Suprapubic skin (tissue), 4 donors: ENCODE measurements at regions not wholly inside any gene's neighbourhood (a gene's known extent, or its start where the extent isn't known, plus 50 kb on each side); places are given as distances from the start of the nearest gene placed in this dataset.

ENCODE experiments used
- DNase-seq, 2 donors: peaks; one replicate each; pipeline ENCODE4 v3.0.0-alpha.2; 2019; ENCODE audit warnings: low spot score in 2 of 2
- H3K27ac ChIP-seq: fragments of 200-600 bp; sonication (generic); one replicate; pipeline ENCODE4 v1.5.1; 2019
- H3K27me3 ChIP-seq: fragments of 200-600 bp; sonication (generic); one replicate; pipeline ENCODE4 v1.5.1; 2019
- H3K36me3 ChIP-seq: fragments of 200-600 bp; sonication (generic); one replicate; pipeline ENCODE4 v1.5.1; 2019
- H3K4me1 ChIP-seq: fragments of 200-600 bp; sonication (generic); one replicate; pipeline ENCODE4 v1.5.1; 2019
- H3K4me3 ChIP-seq: fragments of 200-600 bp; sonication (generic); one replicate; pipeline ENCODE4 v1.5.1; 2019; ENCODE audit warnings: mild to moderate bottlenecking
- H3K9me3 ChIP-seq: fragments of 200-600 bp; sonication (generic); one replicate; pipeline ENCODE4 v1.5.1; 2019
- CTCF ChIP-seq, 2 donors: fragments of 200-600 bp in 1 of 2; fragments of 450-650 bp in 1 of 2; sonication (generic) in 1 of 2; IDR thresholded peaks; one replicate each; pipeline ENCODE4 v1.5.1; 2016 to 2019; ENCODE audit warnings: antibody characterized with exemption in 2 of 2, mild to moderate bottlenecking in 1 of 2, moderate library complexity in 1 of 2
- EP300 ChIP-seq: sonication (generic); formaldehyde crosslinking; IDR thresholded peaks from one replicate; pipeline ENCODE4 v1.6.1; 2017; ENCODE audit warnings: antibody characterized with exemption
- POLR2A ChIP-seq, 2 donors: fragments of 450-650 bp; IDR thresholded peaks; one replicate each; pipeline ENCODE4 v1.6.1; 2017; ENCODE audit warnings: antibody characterized with exemption in 2 of 2, mild to moderate bottlenecking in 2 of 2, moderate library complexity in 2 of 2
- POLR2AphosphoS5 ChIP-seq, 3 donors: sonication (generic); formaldehyde crosslinking; IDR thresholded peaks; one replicate each; pipeline ENCODE4 v1.6.1; 2017; ENCODE audit warnings: antibody characterized with exemption in 3 of 3
- WGBS: methylation state at CpG from one replicate; pipeline ENCODE4 v1.1.5; 2018; 5-methylcytosine and 5-hydroxymethylcytosine counted together

DNA sequence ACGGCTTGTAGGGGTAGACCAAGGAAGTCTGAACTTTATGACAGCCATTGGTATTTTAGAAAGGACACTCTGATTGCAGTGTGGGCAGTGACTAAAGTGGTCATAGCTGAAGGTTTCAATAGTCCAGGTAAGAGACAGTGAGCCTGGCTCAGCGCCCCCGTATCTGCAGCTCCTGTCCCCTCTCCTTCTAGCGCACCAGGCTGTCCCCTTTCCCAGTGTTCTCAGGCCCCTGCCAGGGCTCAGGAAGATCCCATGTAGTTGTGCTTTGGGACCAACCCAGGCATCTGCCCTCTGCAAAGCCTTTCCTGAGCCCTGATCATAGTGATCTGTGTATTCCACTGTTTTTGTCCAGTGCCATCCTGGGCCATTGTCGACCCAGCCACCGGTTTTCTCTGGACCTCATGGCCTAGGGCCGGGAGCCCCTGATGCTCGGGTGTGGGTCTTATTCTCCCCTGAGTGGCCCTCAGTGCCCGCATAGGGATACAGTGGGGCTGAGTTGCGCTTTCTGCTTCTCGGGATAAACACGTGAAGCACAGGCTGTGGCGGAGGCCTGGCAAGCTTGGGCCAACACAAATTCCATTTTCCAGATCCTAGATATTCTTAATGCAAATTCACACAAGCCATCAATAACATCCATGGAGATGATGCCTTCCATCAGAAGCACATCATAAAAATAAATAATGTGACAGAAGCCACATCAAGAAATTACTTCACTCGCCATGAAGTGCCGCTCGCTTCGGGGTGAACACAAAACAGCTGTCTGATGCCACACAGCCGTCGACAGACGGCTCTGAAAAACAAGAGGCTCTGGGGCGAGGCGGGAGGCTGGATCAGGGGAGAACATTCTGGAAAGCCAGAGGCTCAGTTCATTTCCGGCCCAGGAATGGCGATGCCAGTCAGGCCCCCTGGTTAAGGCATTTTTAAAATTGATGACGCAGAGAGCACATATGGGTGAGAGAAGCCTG lies 805.0 kb downstream of the TBC1D22A start:
- Histone ChIP-seq H3K4me3 (no peak overlapping the region), H3K4me1 (no peaks in the 10 kb centered on the region), H3K9me3 (no peaks in the 10 kb centered on the region), H3K36me3 (no peaks in the 10 kb centered on the region), H3K27ac (no peak overlapping the region), H3K27me3 (peaks cover 23% of the 10 kb centered on the region)
- no peak for TF ChIP-seq CTCF (IDR thresholded peaks at IDR 0.05)
- no peak for TF ChIP-seq EP300
- no peak for TF ChIP-seq POLR2AphosphoS5 (IDR thresholded peaks at IDR 0.05)
- peak in 1 of 2 donors; percentile 70 for DNase-seq
- 83% methylated on average over 19 of the region's 25 CpGs for WGBS

DNA sequence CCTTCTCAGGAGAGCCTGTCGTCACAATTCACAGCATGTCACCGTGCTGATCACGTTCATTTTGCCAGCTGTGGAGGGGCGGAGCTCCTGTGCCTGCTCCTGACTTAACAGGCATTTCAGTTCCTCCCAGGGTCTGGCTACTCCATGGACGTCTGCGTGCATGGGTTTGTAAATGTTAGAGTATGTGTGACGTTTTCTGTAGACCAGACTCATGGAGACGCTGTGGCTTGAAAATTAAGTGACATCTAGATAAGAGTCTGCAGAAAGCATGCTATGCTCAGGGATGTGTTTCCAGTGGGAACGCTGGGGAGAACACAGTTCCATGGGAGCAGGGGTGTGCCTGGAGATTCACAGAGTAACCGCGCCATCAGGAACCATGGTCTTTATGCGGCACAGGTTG lies 804.0 kb downstream of the TBC1D22A start:
- peak in 1 of 2 donors; percentile 75 for DNase-seq
- H3K27ac ChIP-seq = no peak overlapping the region
- peaks cover 29% of the 10 kb centered on the region for H3K27me3 ChIP-seq
- no peak overlapping the region for H3K4me3 ChIP-seq
- H3K36me3 ChIP-seq = no peaks in the 10 kb centered on the region
- no peaks in the 10 kb centered on the region for H3K9me3 ChIP-seq
- TF ChIP-seq POLR2A (IDR thresholded peaks at IDR 0.05) = no peak
- TF ChIP-seq CTCF (IDR thresholded peaks at IDR 0.05) = no peak
- TF ChIP-seq POLR2AphosphoS5 (IDR thresholded peaks at IDR 0.05) = no peak
- no peak for TF ChIP-seq EP300
- H3K4me1 ChIP-seq = no peaks in the 10 kb centered on the region
- 82% methylated on average over 12 of the region's 12 CpGs for WGBS

GRCh38 chr22:47565607-47566006 lies 803.2 kb downstream of the TBC1D22A start:
- peaks cover 37% of the 10 kb centered on the region for H3K27me3 ChIP-seq
- DNase-seq = peak in 1 of 2 donors; percentile 26
- 83% methylated on average over 4 of the region's 4 CpGs for WGBS
- no peaks in the 10 kb centered on the region for H3K9me3 ChIP-seq
- H3K27ac ChIP-seq = no peak overlapping the region
- TF ChIP-seq POLR2A (IDR thresholded peaks at IDR 0.05) (no peak), POLR2AphosphoS5 (IDR thresholded peaks at IDR 0.05) (no peak), CTCF (IDR thresholded peaks at IDR 0.05) (no peak), EP300 (no peak)
- no peaks in the 10 kb centered on the region for H3K4me1 ChIP-seq
- no peaks in the 10 kb centered on the region for H3K36me3 ChIP-seq
- no peak overlapping the region for H3K4me3 ChIP-seq

GRCh38 chr22:47564651-47565434 lies 802.4 kb downstream of the TBC1D22A start:
- Histone ChIP-seq H3K4me1 (no peaks in the 10 kb centered on the region), H3K9me3 (no peaks in the 10 kb centered on the region), H3K4me3 (no peak overlapping the region), H3K27ac (no peak overlapping the region), H3K36me3 (no peaks in the 10 kb centered on the region), H3K27me3 (peaks cover 39% of the 10 kb centered on the region)
- no peak for TF ChIP-seq EP300
- no peak for TF ChIP-seq CTCF (IDR thresholded peaks at IDR 0.05)
- no peak for TF ChIP-seq POLR2AphosphoS5 (IDR thresholded peaks at IDR 0.05)
- no peak for TF ChIP-seq POLR2A (IDR thresholded peaks at IDR 0.05)
- DNase-seq = peak in 1 of 2 donors; percentile 41
- WGBS = 52% methylated on average over 9 of the region's 17 CpGs

- Histone ChIP-seq H3K9me3 (no peaks in the 10 kb centered on the region), H3K4me3 (no peak overlapping the region), H3K27me3 (peaks cover 43% of the 10 kb centered on the region), H3K36me3 (no peaks in the 10 kb centered on the region), H3K4me1 (no peaks in the 10 kb centered on the region), H3K27ac (no peak overlapping the region)
- TF ChIP-seq POLR2AphosphoS5 (IDR thresholded peaks at IDR 0.05) (no peak), CTCF (IDR thresholded peaks at IDR 0.05) (no peak), POLR2A (IDR thresholded peaks at IDR 0.05) (no peak), EP300 (no peak)
- 44% methylated on average over 11 of the region's 12 CpGs for WGBS
- DNase-seq = peak in 1 of 2 donors; percentile 74
These were observed 801.7 kb downstream of the TBC1D22A start for GRCh38 chr22:47564158-47564450.
